Iris pigment epithelial cell (primary cell): ENCODE measurements at regions not wholly inside any gene's neighbourhood (a gene's known extent, or its start where the extent isn't known, plus 50 kb on each side); places are given as distances from the start of the nearest gene placed in this dataset.
"Not testable (repeated sequence)": the region's sequence is repeated elsewhere in the genome, so short reads cannot be mapped to it uniquely, and the experiment has no call there.

ENCODE experiments used
- DNase-seq: peaks from one replicate; pipeline ENCODE4 v3.0.0-alpha.2; 2011; ENCODE audit warnings: low read depth

DNA sequence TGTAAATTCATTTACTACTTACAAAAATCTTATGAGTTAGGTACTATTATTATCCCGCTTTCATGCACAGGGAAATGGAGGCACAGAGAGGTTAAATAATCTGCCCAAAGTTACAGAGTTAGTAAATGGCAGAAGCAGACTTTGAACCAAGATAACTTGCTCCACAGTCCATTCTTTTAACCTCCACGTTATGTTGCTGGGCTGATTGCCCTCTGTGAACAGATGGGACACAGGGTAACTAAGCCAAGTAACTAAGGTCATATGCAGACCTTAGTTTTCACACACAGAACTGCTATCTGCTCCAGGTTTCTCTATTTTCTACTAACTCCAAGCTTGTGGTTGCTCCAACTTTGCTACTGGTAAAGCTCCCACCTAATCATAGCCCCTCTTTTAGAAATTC is 147.1 kb upstream of the IFNG-AS1 start:
- DNase-seq, result no peak

DNA sequence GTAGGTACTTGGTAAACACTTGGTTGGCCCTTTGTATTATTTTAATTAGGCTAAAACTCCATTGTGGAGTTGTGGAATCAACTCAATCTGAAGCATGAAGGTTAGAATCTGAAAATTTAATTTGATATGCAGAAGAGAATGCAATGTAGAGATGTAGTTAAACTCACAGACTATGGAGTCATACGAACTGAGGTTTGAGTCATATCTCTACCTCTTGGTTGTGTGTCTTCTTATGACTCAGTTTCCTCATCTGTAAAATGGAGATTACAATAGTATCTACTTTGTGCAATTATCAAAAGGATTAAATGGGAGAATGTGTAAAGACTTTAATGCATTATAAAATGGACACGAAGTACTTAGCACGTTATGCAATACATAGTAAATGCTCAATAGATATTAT is 146.0 kb upstream of the IFNG-AS1 start:
- no peak for DNase-seq

DNA sequence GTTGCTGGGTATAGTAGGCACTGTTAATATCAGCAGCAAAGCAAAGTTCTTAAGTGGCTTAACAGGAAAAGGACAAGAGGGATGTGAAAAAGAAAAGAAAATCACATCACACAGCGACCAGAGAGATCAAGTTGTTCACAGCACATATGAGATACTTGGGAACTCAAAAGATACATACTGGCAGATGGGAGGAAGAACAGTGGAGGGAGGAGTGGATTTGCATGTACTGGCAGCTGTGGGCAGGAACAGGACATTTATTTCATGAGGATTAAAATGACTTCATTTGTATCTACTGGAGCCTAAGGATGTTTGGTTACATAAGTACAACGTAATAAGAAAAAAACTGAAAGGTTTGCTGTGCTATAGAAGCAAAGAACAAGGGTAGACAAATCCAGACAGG is 136.5 kb upstream of the IFNG-AS1 start:
- no peak for DNase-seq

DNA sequence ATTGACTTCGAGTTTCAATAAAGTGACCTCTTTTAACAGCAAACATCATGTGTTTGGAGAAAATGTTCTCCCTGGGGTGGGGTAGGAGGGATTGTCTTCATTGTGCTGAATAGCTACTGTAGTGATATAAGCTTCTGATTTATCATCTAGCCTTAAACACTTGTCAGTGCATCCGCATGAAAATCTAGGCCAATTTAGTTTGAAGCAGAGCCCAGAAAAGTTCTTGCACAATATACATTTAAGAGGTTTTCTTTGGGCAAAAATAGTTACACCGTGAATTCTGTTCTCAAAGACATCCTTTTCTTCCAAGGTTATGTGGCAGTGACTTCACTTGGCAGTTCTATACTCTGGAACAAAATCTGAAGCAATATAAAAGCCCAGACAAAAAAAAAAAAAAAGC is 136.0 kb upstream of the IFNG-AS1 start:
- DNase-seq, result peak; percentile 23

DNA sequence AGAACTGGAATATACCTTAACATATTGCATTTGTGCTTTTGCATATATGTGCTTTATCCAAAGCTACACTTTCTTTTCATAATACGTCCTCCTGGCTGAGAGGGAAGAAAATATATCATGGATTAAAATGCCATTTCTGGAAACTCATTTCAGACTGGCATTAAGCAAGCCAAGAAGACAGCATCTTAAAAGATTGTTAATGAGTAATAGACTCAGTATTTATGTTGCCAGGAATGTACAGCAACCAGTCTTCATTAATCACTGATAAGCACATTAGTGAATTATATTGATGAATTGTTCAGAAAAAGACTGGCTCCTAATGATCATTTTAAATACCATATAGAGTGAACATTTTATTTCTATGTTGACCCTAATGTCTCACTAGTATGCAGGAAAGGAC is 134.9 kb upstream of the IFNG-AS1 start:
- DNase-seq, result no peak

DNA sequence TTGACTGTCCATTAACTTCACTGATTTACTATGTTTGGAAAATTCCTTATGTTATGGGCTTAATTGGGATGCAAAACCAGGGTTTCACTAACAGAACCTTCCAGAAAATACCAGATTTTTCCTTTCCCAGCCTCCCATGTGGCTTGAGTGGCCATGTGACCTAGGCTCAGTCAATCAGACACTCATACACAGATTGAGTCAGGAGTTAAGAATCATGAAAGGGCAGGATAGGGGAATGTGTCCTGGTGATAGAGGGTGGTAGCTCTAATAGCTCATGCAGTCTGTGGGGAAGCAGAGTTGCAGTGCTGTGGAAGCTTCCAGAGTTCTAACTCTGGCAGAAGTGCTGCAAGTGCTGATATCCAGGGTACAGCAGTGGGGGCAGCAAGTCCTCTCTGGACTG is 134.1 kb upstream of the IFNG-AS1 start:
- no peak for DNase-seq

DNA sequence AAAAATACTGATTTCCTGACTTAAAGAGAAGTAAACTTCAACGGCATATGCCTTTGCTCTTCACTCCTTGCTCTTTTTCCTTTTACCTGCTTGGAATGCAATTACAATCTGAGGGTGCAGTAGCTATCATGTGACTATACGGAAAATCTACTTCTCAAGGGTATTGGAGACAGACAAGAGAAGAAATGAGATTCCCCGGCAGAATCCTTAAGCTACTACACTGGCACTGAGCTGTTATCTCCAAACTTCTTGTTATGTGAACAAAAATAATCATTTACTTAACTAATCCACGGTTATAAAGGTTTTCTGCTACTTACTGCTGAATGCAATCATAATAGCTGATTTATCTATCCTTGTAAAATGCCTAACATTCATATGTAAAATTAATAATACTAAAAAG is 118.0 kb upstream of the IFNG-AS1 start:
- no peak for DNase-seq

DNA sequence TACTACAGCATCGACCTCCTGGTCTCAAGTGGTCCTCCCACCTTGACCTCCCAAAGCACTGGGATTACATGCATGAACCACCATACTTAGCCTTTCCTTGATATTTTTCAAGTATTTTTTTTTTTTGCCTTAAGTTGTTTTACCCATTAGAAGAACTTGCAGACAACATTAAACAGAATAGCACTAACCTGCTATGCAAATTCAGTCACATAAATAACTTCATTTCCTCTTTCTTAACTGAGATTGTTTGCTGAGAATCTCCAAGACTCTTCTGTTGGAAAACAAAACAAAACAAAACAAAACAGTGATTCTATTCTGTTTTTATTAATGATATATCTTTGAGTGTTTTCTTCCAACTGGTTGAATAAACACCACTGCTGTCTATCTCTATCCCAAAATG is 115.9 kb upstream of the IFNG-AS1 start:
- DNase-seq, result no peak

DNA sequence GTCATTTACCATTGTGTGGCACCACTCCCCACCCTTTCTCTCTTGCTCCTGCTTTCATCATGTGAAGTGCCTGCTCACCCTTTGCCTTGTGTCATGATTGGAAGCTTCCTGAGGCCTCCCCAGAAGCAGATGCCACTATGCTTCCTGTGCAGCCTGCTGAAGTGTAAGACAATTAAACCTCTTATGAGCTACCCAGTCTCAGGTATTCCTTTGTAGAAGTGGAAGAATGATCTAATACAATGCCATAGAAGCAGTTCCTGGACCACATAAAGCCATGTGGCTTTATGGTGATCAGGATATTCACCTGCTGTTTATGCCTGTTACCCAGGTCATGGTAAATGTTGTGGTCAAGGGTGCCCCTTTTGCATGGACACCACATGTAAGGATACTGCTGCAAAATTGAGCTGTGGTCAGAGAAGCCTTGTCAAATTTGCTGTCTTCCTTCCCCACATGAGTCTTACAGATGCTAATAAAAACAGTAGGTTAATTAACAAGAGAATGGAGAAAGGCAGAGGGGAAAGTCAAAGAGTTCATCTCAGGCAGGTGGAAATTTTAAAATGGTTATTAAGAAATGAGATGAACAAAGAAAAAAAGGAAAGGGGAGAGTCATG is 112.8 kb upstream of the IFNG-AS1 start:
- DNase-seq, result no peak

DNA sequence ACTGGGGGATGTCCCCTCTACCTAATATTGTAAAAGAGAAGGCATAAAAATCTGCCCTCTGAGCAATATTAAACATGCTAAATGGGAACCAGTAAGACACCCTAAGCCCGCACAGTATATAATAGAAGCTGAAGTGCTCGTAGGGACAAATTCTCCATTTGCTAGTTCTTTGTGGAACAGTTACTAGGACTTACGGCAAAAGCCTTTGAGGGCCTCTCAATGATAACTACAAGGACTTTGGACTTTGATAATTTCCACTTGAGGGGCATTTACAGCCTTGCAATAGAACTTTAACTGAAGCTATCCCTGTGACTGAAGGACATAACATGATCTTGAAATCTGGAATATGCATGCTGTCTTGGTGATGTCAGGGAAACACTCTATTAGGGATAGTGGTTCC is 111.5 kb upstream of the IFNG-AS1 start:
- no peak for DNase-seq

DNA sequence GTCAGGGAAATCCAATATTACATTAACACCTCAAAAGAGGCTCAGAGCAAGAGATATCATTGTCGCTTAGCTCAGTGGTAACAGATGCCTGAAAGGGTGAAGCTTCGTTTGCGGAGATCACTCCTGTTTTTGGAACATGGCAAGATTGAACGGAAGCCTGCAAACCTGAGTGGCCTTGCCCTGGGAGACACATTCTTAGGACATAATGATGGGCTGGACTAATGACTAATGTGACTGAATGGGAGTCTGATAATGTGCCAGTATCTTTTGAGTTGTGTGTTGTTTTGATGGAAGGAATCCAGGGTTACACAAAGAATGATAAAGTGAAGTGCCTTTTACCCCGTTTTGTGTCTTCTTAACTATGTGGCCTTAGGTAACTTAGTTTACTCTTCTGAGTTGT is 109.3 kb upstream of the IFNG-AS1 start:
- no peak for DNase-seq

DNA sequence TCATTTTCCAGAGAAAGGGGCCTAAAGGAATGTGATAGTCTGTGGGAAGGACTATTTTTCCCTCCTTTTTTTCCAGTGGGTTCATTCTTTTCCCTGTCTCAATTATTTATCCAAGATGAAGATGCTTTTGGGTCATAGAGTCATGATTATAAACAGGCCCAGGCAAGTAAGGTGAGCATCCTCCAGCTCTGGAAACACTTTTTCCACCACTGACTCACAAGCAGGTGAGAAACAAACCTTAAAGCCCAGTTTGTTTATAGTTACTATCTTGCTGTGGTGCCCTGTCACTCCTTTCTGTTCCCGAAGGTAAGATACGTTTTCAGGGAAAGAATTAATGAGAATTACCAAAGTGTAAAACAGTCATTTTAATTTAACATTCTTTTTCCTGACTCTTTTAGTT is 107.7 kb upstream of the IFNG-AS1 start:
- no peak for DNase-seq

DNA sequence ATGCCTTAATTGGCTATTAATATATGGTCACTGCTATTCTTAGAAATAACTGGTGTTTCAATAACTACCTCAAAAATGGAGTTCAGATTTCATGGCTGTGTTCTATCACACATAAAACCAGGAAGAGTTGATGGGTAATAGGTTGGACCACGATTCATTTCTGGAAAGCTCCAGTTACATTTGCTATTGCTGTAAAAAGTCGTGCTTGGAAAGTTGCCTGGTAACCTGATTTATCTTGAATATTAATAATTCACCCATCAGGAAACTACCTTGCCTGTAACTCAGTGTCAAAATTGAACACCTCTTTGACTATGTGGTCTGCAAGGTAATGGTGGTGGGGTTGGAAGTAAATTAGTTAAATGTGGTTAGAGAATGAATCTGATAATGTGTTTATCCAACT is 104.7 kb upstream of the IFNG-AS1 start:
- no peak for DNase-seq

DNA sequence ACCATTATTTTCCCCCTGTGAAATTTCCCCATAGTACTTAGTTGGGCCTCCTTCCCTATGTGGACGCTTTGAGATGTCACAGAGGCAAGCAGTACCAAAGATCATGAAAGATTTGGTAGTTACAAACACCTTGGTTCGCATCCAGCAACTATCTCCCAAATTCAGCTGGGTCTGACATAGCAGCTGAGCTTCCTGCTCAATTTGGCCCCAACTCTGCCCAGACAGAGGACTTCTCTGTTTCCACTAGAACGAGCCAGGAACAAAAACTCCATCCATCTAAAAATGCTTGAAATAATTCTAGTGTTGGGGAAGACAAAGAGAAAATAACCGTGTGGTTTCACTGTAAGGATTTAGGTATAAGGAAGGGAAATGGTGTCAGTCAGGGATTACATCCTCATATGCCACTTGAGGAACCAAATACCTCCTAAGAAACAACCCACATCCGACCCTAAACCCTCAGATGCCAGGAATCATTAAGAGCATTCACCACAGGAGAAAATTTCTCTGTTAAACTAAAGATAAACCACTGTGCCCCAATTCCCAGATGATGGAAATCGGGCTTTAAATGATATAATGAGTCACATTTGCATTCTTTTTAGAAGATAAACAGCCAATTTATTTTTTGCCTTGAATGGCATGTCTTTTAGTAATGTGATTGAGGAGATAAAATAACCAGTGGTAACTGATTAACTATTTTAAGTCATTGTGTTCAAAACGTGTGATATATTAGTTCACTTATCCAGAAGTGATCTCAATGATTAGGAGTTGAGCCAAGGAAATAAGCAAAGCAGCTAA is 103.7 kb upstream of the IFNG-AS1 start:
- DNase-seq, result no peak

DNA sequence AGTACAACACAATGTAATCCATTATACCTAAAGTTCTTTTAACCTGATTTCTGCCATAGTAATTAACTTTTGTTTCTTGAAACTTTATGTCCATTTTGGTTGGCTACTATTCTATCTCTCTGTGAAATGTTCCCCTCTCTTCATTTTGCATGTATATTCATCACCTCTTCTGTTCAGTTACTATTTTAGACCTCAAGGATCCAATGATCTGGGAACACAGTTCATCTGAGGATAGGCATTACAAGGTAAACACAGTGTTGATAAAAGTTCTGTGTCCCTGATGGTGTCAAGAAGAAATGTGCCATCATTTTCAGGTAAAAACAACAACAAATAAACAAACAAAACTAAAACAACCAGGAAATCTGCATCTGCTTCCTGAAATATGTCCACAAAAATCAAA is 102.2 kb upstream of the IFNG-AS1 start:
- no peak for DNase-seq

DNA sequence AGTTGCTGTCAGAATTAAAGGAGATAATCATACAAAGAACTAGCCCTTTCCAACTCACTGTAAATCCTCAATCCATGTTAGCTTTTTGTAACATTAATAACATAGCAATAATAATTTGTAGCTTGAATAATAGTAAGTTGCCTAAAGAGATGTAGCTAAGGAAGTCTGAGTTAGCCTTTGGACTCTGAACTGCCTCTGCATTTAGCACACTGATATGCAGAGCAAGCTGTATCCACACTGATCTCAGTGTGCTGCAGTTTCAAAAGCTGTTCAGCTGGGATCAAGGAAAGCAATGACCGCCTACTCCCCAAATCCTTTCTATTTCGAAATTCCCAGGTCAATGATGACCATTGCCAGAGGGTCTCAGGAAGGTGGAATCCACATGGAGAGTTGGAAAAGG is 99.3 kb upstream of the IFNG-AS1 start:
- no peak for DNase-seq

DNA sequence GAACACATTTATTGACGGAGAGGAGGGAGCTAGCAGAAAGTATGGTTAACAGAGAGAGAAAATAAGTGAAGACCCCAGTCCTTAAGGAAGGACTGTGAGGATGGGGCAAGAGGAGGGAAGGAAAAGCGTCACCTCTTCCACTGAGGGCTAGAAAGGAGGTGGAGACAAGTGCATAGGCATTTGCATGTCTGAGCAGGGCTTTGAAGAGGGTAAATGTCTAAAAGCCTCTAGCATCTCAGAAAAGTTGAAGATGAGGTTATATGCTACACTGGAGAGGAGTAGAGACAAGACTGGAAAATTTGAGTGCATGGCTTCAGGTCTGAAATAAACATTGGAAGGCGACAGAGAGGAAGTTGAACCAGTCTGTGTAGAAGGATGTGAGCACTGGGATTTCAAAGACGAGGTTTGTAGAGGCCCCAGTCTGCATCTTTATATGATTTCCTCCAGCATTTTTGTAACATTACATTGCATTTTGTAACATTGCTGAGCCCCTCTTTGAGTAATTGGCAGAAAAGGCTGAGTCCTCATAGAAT is 98.5 kb upstream of the IFNG-AS1 start:
- DNase-seq, result no peak

DNA sequence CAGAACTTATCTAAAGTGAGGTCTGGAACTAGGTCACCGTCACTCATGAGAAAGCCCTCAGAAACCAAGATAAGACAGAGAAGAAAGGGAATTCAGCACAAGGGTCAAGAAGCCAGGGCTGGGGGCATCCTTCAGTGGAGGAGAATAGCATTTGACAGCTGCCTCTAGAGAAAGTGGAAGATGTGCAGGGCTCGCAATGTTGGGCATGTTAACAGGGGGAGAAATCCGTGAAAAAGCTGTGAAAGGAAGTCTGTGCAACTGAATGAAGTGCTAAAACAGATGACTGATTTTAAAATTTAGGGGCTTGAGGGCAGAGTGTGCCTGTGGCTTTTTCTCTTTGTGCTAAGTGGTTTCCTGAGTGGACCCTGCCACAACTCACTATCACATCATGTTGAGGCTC is 97.7 kb upstream of the IFNG-AS1 start:
- DNase-seq, result no peak

DNA sequence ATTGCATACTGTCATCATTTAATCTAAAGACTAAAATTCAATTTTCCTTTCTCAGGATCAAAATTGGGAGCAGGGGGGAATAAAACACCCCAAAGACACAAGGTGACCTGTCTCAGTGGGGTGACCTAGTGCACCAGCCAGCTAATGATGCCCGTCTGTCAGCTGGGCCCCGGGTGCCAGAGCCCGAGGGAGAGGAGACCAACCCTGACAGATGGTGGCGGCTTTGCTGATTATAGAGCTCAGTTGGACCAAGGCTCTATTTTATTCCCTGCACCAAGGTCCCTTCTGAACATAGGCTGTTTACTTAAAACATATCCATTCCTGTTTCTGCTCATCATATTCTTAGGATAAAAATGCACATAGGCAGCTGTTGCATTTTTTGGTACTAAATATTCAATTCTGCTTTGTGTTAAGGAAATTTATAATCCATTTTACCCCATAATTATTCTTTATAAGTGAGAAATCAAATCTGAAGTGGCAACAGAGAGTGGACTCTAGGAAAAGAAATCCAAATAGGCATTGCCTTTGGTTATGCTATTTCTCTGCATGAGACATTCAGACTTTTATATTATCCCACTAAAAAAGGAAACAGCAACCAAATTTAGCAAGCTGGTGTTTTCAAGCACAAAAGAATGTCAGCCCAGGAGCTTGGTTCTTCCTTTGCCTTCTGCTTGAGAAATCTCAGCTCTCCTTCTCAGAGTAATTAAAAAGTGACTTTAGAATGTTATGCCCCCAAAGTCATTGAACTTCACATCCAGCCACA is 96.8 kb upstream of the IFNG-AS1 start:
- DNase-seq, result no peak

DNA sequence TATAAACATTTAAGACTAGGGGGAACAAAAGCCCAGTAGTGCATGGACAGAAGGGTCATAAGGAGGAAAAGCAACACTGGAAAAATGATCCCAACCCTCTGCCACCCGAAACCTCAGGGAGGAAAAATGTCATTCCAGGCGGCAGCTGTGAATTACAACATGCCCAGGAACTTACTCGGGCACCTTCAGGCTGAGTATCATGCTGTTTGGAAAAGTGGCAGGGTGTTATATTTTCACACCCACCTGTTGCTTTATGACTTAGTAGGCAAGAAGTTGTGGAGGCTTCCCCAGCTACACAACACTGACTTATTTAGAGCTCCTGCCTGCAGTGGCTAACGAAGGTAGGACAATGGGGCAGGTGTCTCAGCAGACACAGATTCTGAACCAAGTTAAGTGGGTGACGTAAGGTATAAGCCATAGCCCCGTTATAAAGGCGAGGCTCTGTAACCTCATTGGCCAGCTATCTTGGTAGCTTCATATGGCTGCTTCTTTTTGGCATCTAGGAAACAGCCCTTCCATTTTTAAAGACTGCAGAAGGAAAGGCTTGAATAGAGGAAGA is 96.1 kb upstream of the IFNG-AS1 start:
- no peak for DNase-seq

DNA sequence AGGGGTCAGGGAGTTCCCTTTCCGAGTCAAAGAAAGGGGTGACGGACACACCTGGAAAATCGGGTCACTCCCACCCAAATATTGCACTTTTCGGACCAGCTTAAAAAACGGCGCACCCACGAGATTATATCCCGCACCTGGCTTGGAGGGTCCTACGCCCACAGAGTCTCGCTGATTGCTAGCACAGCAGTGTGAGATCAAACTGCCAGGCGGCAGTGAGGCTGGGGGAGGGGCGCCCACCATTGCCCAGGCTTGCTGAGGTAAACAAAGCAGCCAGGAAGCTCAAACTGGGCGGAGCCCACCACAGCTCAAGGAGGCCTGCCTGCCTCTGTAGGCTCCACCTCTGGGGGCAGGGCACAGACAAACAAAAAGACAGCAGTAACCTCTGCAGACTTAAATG is 88.8 kb upstream of the IFNG-AS1 start:
- not testable (repeated sequence) for DNase-seq

DNA sequence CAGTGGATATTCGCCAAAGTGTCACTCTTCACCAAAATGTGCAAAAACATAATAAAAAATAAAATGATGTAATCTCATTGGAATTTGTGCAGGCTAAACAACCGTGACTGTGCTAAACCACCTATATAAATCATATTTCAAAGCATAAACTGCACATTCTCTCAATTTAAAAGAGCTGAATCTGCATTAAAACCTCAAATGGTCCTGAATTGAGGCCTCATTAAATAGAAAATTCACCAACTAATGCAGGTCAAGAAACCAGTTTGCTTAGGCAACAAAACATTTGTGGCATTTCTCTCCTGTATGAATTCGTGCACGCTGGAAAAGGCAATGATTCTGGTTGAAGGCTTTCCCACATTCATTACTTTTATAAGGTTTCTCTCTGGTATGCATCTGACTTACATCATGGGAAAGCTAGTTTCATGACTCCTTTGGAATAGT is 80.1 kb upstream of the IFNG-AS1 start:
- DNase-seq, result peak; percentile 75

DNA sequence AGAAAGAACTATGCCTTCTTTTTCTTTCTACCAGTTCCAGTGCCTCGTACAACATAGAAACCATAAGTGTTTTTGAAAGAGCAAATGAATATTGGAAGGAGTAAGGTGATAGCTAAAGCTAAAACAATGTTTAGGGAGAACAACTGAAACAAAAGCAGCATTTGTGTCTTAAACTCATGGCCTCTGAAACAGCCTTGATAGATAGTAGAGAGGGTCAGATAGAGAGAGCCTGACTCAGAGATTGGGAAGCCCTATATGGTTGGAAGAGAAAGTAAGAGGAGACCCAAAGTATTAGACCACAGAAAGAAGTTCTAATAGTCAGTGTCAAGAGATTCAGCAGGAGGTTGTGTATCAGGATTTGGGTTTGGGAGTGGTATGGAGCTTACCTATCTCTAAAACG is 79.6 kb upstream of the IFNG-AS1 start:
- DNase-seq, result peak; percentile 36
